H1 (cell line): ENCODE measurements at regions not wholly inside any gene's neighbourhood (a gene's known extent, or its start where the extent isn't known, plus 50 kb on each side); places are given as distances from the start of the nearest gene placed in this dataset.
A peak's percentile ranks its signal among the peaks of the same experiment; 100 is the strongest.

ENCODE experiments used
- CHD2 ChIP-seq: IDR thresholded peaks from 2 replicates; pipeline ENCODE4 v1.6.1; 2012; ENCODE audit warnings: low read length, improper control_type of control experiment
- CTBP2 ChIP-seq: IDR thresholded peaks from 2 replicates; pipeline ENCODE4 v1.7.0; 2011; ENCODE audit warnings: borderline replicate concordance, mild to moderate bottlenecking, moderate library complexity, mixed read lengths, low read length; ENCODE audit not compliant: insufficient read depth, insufficient read length
- EP300 ChIP-seq, 2 experiments: IDR thresholded peaks; 1 replicate in 1 of 2; 2 replicates in 1 of 2; pipeline ENCODE4 v1.6.1; 2011 to 2012; ENCODE audit warnings: low read depth in 2 of 2, low read length in 2 of 2, mild to moderate bottlenecking in 2 of 2, borderline replicate concordance in 1 of 2, inconsistent platforms in 1 of 2, moderate library complexity in 1 of 2
- HDAC2 ChIP-seq, 2 experiments: fragments of 300-600 bp in 1 of 2; sonication (generic) in 1 of 2; IDR thresholded peaks; 2 replicates each; pipeline ENCODE4 v1.6.1; 2011 to 2012; ENCODE audit warnings: low read depth in 2 of 2, low read length in 2 of 2, mild to moderate bottlenecking in 2 of 2, moderate library complexity in 2 of 2, borderline replicate concordance in 1 of 2, inconsistent platforms in 1 of 2
- JUN ChIP-seq: IDR thresholded peaks from 2 replicates; pipeline ENCODE4 v1.6.1; 2011; ENCODE audit warnings: low read depth, mild to moderate bottlenecking, improper control_type of control experiment, low read length
- JUND ChIP-seq: IDR thresholded peaks from 2 replicates; pipeline ENCODE4 v1.6.1; 2011; ENCODE audit warnings: mild to moderate bottlenecking, improper control_type of control experiment, low read length
- POLR2A ChIP-seq, 2 experiments: IDR thresholded peaks; 1 replicate in 1 of 2; 2 replicates in 1 of 2; pipeline ENCODE4 v1.6.1; 2011; ENCODE audit warnings: low read depth in 2 of 2, low read length in 2 of 2, mild to moderate bottlenecking in 2 of 2; ENCODE audit errors: control extremely low read depth in 1 of 2
- POLR2AphosphoS5 ChIP-seq: IDR thresholded peaks from 2 replicates; pipeline ENCODE4 v1.6.1; 2011; ENCODE audit warnings: low read depth, low read length
- POU5F1 ChIP-seq: IDR thresholded peaks from 2 replicates; pipeline ENCODE4 v1.6.1; 2011; ENCODE audit warnings: low read depth, mild to moderate bottlenecking, low read length, moderate library complexity
- RXRA ChIP-seq: IDR thresholded peaks from 2 replicates; pipeline ENCODE4 v1.6.1; 2011; ENCODE audit warnings: low read depth, mild to moderate bottlenecking, low read length, moderate library complexity; ENCODE audit not compliant: insufficient read depth
- TEAD4 ChIP-seq: IDR thresholded peaks from 2 replicates; pipeline ENCODE4 v1.6.1; 2012; ENCODE audit warnings: low read depth, low read length, inconsistent platforms, mixed read lengths

- TF ChIP-seq EP300 (IDR thresholded peaks at IDR 0.05; ENCODE audit: borderline replicate concordance in 1 of 2, low read depth in 2 of 2, low read length in 2 of 2) (no peak), POLR2AphosphoS5 (no peak), RXRA (no peak), JUN (no peak), JUND (0 out of 2 replicates have a peak, but pooled peaks have one; percentile 18), TEAD4 (peak; percentile 54), CHD2 (no peak), POU5F1 (no peak), CTBP2 (no peak), HDAC2 (IDR thresholded peaks at IDR 0.05; ENCODE audit: borderline replicate concordance in 1 of 2, low read depth in 2 of 2, low read length in 2 of 2) (no peak), POLR2A (IDR thresholded peaks at IDR 0.05; ENCODE audit: control extremely low read depth in 1 of 2, low read depth in 2 of 2, low read length in 2 of 2) (no peak)
Observed at GRCh38 chr14:104341532-104342434, 203.4 kb downstream of the KIF26A start (continued).
